A673 (cell line): ENCODE measurements at regions not wholly inside any gene's neighbourhood (a gene's known extent, or its start where the extent isn't known, plus 50 kb on each side); places are given as distances from the start of the nearest gene placed in this dataset.

Source experiments
- CTCF ChIP-seq: fragments of 300-800, 200-600 bp; sonication (generic); conservative IDR thresholded peaks from 2 replicates; pipeline ENCODE4 v1.5.1; 2017; ENCODE audit warnings: low read depth, mild to moderate bottlenecking, antibody characterized with exemption, low read length, moderate library complexity, mixed read lengths
- EZH2 ChIP-seq: fragments of 200-600 bp; sonication (generic); IDR thresholded peaks from 2 replicates; pipeline ENCODE4 v1.6.1; 2017; ENCODE audit warnings: borderline replicate concordance, low read depth, mild to moderate bottlenecking, mixed read lengths, antibody characterized with exemption, low read length; ENCODE audit not compliant: poor library complexity, severe bottlenecking

GRCh38 chr13:109665781-109666249 is 120.6 kb downstream of the IRS2 start:
- TF ChIP-seq CTCF (no peak), EZH2 (no peak)
